ENCODE measurements at regions not wholly inside any gene's neighbourhood (a gene's known extent, or its start where the extent isn't known, plus 50 kb on each side); places are given as distances from the start of the nearest gene placed in this dataset.

- H3K27ac ChIP-seq (ENCODE audit: low read depth) = no peak overlapping the region
- Mint-ChIP-seq H3K27ac (no peak overlapping the region), H3K36me3 (ENCODE audit: low read depth) (no peaks in the 10 kb centered on the region), H3K27me3 (ENCODE audit: insufficient read depth, low read depth, poor library complexity) (peaks cover 10% of the 10 kb centered on the region), H3K9me3 (no peaks in the 10 kb centered on the region), H3K4me1 (peaks cover 18% of the 10 kb centered on the region), H3K4me3 (no peak overlapping the region)
- H3K27me3 ChIP-seq (ENCODE audit: insufficient read depth) = no peaks in the 10 kb centered on the region
- no peak overlapping the region for H3K4me2 ChIP-seq
- H4K20me1 ChIP-seq (replicated peaks; ENCODE audit: insufficient read depth) = no peaks in the 10 kb centered on the region
- H3K79me2 ChIP-seq (replicated peaks; ENCODE audit: insufficient read depth) = no peaks in the 10 kb centered on the region
- H3K9me2 ChIP-seq (ENCODE audit: insufficient read depth) = no peaks in the 10 kb centered on the region
- no peak for DNase-seq (ENCODE audit: low spot score)
- no peaks in the 10 kb centered on the region for H3F3A ChIP-seq (replicated peaks; ENCODE audit: low read depth)
- H3K36me3 ChIP-seq (ENCODE audit: insufficient read depth) = no peaks in the 10 kb centered on the region; the same call in 1 of the 2 replicates
- no peak overlapping the region for H2AFZ ChIP-seq
- peaks cover 3% of the 10 kb centered on the region; the same call in 1 of the 2 replicates for H3K4me1 ChIP-seq (ENCODE audit: insufficient read depth)
- no peak for ATAC-seq
- H3K4me3 ChIP-seq = no peak overlapping the region
- no peak for TF ChIP-seq ETS1 (IDR thresholded peaks at IDR 0.05)
- TF ChIP-seq POLR2AphosphoS5 (IDR thresholded peaks at IDR 0.05; ENCODE audit: low read depth) = no peak
- TF ChIP-seq JUNB (IDR thresholded peaks at IDR 0.05; ENCODE audit: unreplicated experiment) = no peak
Measured at GRCh38 chr22:48241658-48242057, 1479.2 kb downstream of the TBC1D22A start.

GRCh38 chr22:48240935-48241230, 1478.4 kb downstream of the TBC1D22A start:
- no peak overlapping the region for H3K4me3 ChIP-seq
- Mint-ChIP-seq H3K27me3 (ENCODE audit: insufficient read depth, low read depth, poor library complexity) (peaks cover 9% of the 10 kb centered on the region), H3K4me1 (peaks cover 18% of the 10 kb centered on the region), H3K4me3 (no peak overlapping the region), H3K9me3 (no peaks in the 10 kb centered on the region), H3K27ac (no peak overlapping the region), H3K36me3 (ENCODE audit: low read depth) (no peaks in the 10 kb centered on the region)
- no peak for ATAC-seq
- H3K9me2 ChIP-seq (ENCODE audit: insufficient read depth) = no peaks in the 10 kb centered on the region
- no peak overlapping the region for H3K27ac ChIP-seq (ENCODE audit: low read depth)
- H3K79me2 ChIP-seq (replicated peaks; ENCODE audit: insufficient read depth) = no peaks in the 10 kb centered on the region
- no peaks in the 10 kb centered on the region for H3F3A ChIP-seq (replicated peaks; ENCODE audit: low read depth)
- DNase-seq (ENCODE audit: low spot score) = no peak
- peaks cover 3% of the 10 kb centered on the region; the same call in 1 of the 2 replicates for H3K4me1 ChIP-seq (ENCODE audit: insufficient read depth)
- no peaks in the 10 kb centered on the region for H4K20me1 ChIP-seq (replicated peaks; ENCODE audit: insufficient read depth)
- no peaks in the 10 kb centered on the region; the same call in 1 of the 2 replicates for H3K36me3 ChIP-seq (ENCODE audit: insufficient read depth)
- H3K4me2 ChIP-seq = no peak overlapping the region
- H2AFZ ChIP-seq = no peak overlapping the region
- no peaks in the 10 kb centered on the region for H3K27me3 ChIP-seq (ENCODE audit: insufficient read depth)
- TF ChIP-seq NANOG (IDR thresholded peaks at IDR 0.05; ENCODE audit: borderline replicate concordance) (no peak), CREB1 (CRISPR knock-in tag; IDR thresholded peaks at IDR 0.05; ENCODE audit: low read depth) (no peak), REST (IDR thresholded peaks at IDR 0.05; ENCODE audit: unreplicated experiment) (no peak), CTCF (conservative IDR thresholded peaks at IDR 0.05; ENCODE audit: low read depth in 2 of 2) (no peak), EZH2phosphoT487 (IDR thresholded peaks at IDR 0.05; ENCODE audit: unreplicated experiment) (no peak), EZH2 (IDR thresholded peaks at IDR 0.05; ENCODE audit: low read depth, unreplicated experiment) (no peak), ZNF331 (CRISPR knock-in tag; IDR thresholded peaks at IDR 0.05; ENCODE audit: low read depth) (no peak), JUNB (IDR thresholded peaks at IDR 0.05; ENCODE audit: unreplicated experiment) (no peak), ETS1 (IDR thresholded peaks at IDR 0.05) (no peak)

Measured in GM23338 (cell line).